Neural crest cell (in vitro differentiated cells): ENCODE measurements at regions not wholly inside any gene's neighbourhood (a gene's known extent, or its start where the extent isn't known, plus 50 kb on each side); places are given as distances from the start of the nearest gene placed in this dataset.
"Not testable (repeated sequence)": the region's sequence is repeated elsewhere in the genome, so short reads cannot be mapped to it uniquely, and the experiment has no call there.

Experiments
- DNase-seq: peaks from one replicate; pipeline ENCODE4 v3.0.0; 2021; ENCODE audit warnings: low read depth, mixed read lengths, low spot score
- H3K27ac Mint-ChIP-seq: one replicate; pipeline ENCODE4 v1.8.0; 2021; ENCODE audit warnings: mild to moderate bottlenecking, mixed read lengths; ENCODE audit not compliant: unreplicated experiment
- H3K27me3 Mint-ChIP-seq: 2 replicates; pipeline ENCODE4 v1.8.0; 2021; ENCODE audit warnings: low read depth, mild to moderate bottlenecking, mixed read lengths
- H3K36me3 Mint-ChIP-seq: 2 replicates; pipeline ENCODE4 v1.8.0; 2021; ENCODE audit warnings: low read depth, mild to moderate bottlenecking, mixed read lengths
- H3K4me1 Mint-ChIP-seq: 2 replicates; pipeline ENCODE4 v1.8.0; 2021; ENCODE audit warnings: mixed read lengths
- H3K4me3 Mint-ChIP-seq: one replicate; pipeline ENCODE4 v1.8.0; 2021; ENCODE audit warnings: mild to moderate bottlenecking, mixed read lengths
- H3K9me3 Mint-ChIP-seq: 2 replicates; pipeline ENCODE4 v1.8.0; 2021; ENCODE audit warnings: mixed read lengths
- TF ChIP-seq, protein P1 (sequence below): fragments of 200-600 bp; sonication (generic); conservative IDR thresholded peaks from 2 replicates; pipeline ENCODE4 v1.5.0; 2021; ENCODE audit warnings: antibody characterized with exemption, mild to moderate bottlenecking

DNA sequence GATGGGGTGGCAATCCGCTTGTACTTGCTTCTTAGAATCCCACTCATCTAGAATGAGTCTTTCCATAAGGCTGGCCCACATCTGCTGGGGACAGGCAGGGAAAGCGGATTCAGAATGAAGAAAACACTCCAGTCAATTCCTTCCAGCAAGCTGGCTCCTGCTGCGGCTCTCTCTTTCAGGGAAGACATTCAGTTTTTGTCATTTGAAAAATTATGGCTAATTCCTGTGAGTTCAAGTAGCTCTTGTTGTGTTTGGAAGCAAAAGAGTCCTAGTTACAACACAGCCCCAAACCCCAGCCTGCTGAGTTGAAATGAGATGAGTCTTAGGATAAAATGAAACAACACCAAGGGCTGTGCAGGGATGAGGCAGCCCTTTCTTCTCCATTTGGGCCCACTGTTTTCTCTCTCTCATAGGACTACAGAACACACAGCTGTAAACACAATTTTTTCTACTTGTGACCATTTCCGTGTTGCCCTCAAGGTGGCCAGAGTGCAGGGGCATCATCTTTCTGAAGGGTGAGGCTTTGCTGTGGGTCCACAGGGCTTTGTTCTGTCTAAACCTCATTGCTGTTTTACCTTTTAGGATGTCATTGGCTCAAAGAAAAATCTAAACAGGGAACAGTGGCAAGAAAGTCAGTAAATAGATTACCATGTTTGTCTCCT is 90.8 kb upstream of the EEPD1 start:
- Mint-ChIP-seq H3K4me3 (no peak overlapping the region), H3K27me3 (peaks cover 2% of the 10 kb centered on the region), H3K4me1 (peaks cover 4% of the 10 kb centered on the region), H3K36me3 (no peaks in the 10 kb centered on the region), H3K27ac (no peak overlapping the region), H3K9me3 (peaks cover 3% of the 10 kb centered on the region)
- DNase-seq = no peak
- TF ChIP-seq, protein P1, sequence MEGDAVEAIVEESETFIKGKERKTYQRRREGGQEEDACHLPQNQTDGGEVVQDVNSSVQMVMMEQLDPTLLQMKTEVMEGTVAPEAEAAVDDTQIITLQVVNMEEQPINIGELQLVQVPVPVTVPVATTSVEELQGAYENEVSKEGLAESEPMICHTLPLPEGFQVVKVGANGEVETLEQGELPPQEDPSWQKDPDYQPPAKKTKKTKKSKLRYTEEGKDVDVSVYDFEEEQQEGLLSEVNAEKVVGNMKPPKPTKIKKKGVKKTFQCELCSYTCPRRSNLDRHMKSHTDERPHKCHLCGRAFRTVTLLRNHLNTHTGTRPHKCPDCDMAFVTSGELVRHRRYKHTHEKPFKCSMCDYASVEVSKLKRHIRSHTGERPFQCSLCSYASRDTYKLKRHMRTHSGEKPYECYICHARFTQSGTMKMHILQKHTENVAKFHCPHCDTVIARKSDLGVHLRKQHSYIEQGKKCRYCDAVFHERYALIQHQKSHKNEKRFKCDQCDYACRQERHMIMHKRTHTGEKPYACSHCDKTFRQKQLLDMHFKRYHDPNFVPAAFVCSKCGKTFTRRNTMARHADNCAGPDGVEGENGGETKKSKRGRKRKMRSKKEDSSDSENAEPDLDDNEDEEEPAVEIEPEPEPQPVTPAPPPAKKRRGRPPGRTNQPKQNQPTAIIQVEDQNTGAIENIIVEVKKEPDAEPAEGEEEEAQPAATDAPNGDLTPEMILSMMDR = no peak

DNA sequence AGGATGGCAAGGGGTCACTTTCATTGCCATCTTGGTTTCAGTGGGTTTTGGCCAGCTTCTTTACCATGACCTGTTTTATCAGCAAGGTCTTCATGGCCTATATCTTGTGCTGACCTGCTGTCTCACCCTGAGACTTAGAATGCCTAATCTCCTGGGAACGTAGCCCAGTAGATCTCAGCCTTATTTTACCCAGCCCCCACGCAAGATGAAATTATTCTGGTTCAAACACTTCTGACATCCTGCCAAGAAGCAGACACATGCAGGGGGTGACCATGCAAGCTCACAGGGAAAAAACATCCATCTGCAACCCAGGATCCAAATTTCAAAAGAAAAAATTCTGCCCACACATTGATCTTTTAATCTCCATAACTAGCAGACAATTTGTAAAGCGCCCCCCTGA is 88.4 kb upstream of the EEPD1 start:
- no peaks in the 10 kb centered on the region for H3K4me1 Mint-ChIP-seq
- no peaks in the 10 kb centered on the region for H3K36me3 Mint-ChIP-seq
- no peak overlapping the region for H3K4me3 Mint-ChIP-seq
- TF ChIP-seq, protein P1 = no peak
- no peak for DNase-seq
- peaks cover 3% of the 10 kb centered on the region for H3K9me3 Mint-ChIP-seq
- no peak overlapping the region for H3K27ac Mint-ChIP-seq
- H3K27me3 Mint-ChIP-seq = no peaks in the 10 kb centered on the region

DNA sequence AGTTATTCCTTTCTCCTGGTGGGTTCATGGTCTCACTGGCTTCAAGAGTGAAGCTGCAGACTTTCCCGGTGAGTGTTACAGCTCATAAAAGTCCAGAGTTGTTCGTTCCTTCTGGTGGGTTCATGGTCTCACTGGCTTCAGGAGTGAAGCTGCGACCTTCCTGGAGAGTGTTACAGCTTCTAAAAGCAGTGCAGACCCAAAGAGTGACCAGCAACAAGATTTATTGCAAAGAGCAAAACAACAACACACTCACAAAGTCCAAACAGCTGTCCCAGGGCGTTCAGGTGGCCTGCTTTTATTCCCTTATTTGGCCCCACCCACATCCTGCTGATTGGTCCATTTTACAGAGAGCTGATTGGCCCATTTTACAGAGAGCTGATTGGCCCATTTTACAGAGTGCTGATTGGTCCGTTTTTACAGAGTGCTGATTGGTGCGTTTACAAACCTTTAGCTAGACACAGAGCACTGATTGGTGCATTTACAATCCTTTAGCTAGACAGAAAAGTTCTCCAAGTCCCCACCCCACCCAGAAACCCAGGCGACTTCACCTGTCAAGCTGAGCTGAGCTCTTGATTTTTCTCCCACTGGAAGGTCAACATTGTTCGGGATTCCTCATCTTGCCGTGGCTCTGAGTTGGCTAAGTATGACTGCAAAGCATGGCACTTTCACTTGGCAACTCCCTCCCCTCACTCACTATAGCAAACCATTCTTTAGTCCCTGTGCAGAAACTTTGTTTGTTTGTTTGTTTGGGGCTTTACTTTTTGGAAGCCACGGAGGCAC is 87.3 kb upstream of the EEPD1 start:
- H3K36me3 Mint-ChIP-seq, DNase-seq, H3K27ac Mint-ChIP-seq, H3K27me3 Mint-ChIP-seq, H3K4me3 Mint-ChIP-seq, H3K4me1 Mint-ChIP-seq, H3K9me3 Mint-ChIP-seq: not testable (repeated sequence)

DNA sequence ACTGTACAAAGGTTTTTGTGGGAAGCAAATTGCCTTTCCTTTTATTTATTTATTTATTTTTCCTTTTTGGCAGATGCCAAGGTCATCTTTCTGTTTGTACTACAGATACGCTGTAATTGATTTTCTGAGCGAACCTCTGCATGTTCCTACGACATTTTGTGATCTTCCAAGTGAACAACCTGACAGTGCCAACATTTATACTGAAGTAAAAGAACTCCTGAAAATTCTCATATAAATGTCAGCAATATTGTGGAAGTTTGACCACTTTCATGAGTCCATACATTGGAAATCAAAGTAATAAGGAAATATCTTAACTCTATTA is 86.8 kb upstream of the EEPD1 start:
- DNase-seq = no peak
- TF ChIP-seq, protein P1 = no peak
- Mint-ChIP-seq H3K27me3 (no peaks in the 10 kb centered on the region), H3K9me3 (no peaks in the 10 kb centered on the region), H3K36me3 (no peaks in the 10 kb centered on the region), H3K4me1 (no peaks in the 10 kb centered on the region), H3K4me3 (no peak overlapping the region), H3K27ac (no peak overlapping the region)

DNA sequence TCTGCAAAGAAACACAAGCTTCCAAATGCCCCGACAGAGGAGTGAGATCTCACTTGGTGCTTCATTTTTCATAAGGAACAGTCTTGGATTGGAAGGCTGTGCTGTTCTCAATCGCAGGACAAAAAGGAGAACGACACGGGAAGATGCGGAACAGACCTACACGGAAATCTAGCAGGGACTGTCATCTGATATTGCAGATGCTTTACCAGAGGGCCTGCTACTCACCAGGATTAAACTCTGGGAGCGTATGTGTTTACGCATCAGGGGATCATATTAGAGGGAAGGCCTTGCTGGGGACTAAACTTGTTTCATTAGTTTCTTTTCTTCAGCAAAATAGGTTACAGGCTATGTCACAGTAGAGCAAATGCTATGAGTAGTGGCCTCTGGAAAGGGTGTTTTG is 82.8 kb upstream of the EEPD1 start:
- Mint-ChIP-seq H3K27me3 (peaks cover 6% of the 10 kb centered on the region), H3K27ac (no peak overlapping the region), H3K4me1 (no peaks in the 10 kb centered on the region), H3K36me3 (no peaks in the 10 kb centered on the region), H3K9me3 (no peaks in the 10 kb centered on the region), H3K4me3 (no peak overlapping the region)
- TF ChIP-seq, protein P1 = no peak
- no peak for DNase-seq

DNA sequence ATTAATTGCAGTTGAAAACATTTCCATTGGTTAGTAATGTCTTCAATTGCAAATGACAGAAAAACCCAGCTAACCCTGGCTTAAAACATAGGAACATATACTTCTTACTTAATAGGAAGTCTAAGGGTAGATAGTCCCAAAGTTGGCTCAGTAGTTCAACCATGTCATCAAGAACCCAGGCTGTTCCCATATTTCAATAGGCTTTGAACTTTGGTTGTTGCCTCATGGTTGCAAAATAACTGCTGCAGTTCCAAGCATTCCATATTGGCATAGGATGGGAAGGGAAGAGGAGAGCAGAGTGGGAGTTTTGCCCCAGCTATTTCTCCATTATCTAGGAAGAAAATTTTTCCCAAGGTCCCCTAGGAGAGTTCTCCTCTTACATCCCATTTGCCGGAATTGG is 81.4 kb upstream of the EEPD1 start:
- Mint-ChIP-seq H3K4me3 (no peak overlapping the region), H3K27ac (no peak overlapping the region), H3K36me3 (no peaks in the 10 kb centered on the region)

More for the DNA sequence above, 81.4 kb upstream of the EEPD1 start:
- Mint-ChIP-seq H3K9me3 (no peaks in the 10 kb centered on the region), H3K4me1 (peaks cover 3% of the 10 kb centered on the region), H3K27me3 (peaks cover 6% of the 10 kb centered on the region)
- TF ChIP-seq, protein P1 = no peak
- no peak for DNase-seq
